Fibroblast of the aortic adventitia (primary cell): ENCODE measurements at regions not wholly inside any gene's neighbourhood (a gene's known extent, or its start where the extent isn't known, plus 50 kb on each side); places are given as distances from the start of the nearest gene placed in this dataset.

Experiments used
- DNase-seq: peaks from one replicate; pipeline ENCODE4 v3.0.0-alpha.2; 2010; ENCODE audit warnings: low read depth
- H3K4me3 ChIP-seq: 2 replicates; pipeline ENCODE4 v1.5.1; 2011; ENCODE audit warnings: low read depth, mild to moderate bottlenecking, control low read depth, low read length, moderate library complexity
- CTCF ChIP-seq: IDR thresholded peaks from 2 replicates; pipeline ENCODE4 v1.5.1; 2011; ENCODE audit warnings: mild to moderate bottlenecking, low read length, control low read depth, inconsistent platforms; ENCODE audit not compliant: insufficient read depth

GRCh38 chr20:40746251-40746650 is 57.2 kb upstream of the MAFB start:
- no peak for TF ChIP-seq CTCF

GRCh38 chr20:40748182-40748581 is 59.1 kb upstream of the MAFB start:
- no peak for DNase-seq
- no peak for TF ChIP-seq CTCF
- H3K4me3 ChIP-seq, result no peak overlapping the region

More at GRCh38 chr20:40746251-40746650, 57.2 kb upstream of the MAFB start:
- DNase-seq, result no peak
- H3K4me3 ChIP-seq, result no peak overlapping the region

- DNase-seq, result no peak
- no peak overlapping the region for H3K4me3 ChIP-seq
- TF ChIP-seq CTCF, result no peak
Measured at GRCh38 chr20:40749985-40750506, 61.0 kb upstream of the MAFB start.

GRCh38 chr20:40750541-40751035 is 61.6 kb upstream of the MAFB start:
- TF ChIP-seq CTCF, result no peak
- no peak for DNase-seq
- H3K4me3 ChIP-seq, result no peak overlapping the region

- no peak for DNase-seq
- TF ChIP-seq CTCF, result no peak
- no peak overlapping the region for H3K4me3 ChIP-seq
Measured at GRCh38 chr20:40753472-40753871, 64.4 kb upstream of the MAFB start.

GRCh38 chr20:40754339-40754943 is 65.4 kb upstream of the MAFB start:
- no peak for TF ChIP-seq CTCF
- DNase-seq, result no peak
- no peak overlapping the region for H3K4me3 ChIP-seq

- no peak for TF ChIP-seq CTCF
- no peak for DNase-seq
- no peak overlapping the region for H3K4me3 ChIP-seq
Measured at GRCh38 chr20:40757087-40757486, 68.1 kb upstream of the MAFB start.
